ENCODE measurements at regions not wholly inside any gene's neighbourhood (a gene's known extent, or its start where the extent isn't known, plus 50 kb on each side); places are given as distances from the start of the nearest gene placed in this dataset.

- Mint-ChIP-seq H3K27me3 (no peaks in the 10 kb centered on the region), H3K9me3 (ENCODE audit: insufficient read depth) (no peaks in the 10 kb centered on the region), H3K27ac (no peak overlapping the region), H3K4me1 (no peaks in the 10 kb centered on the region), H3K4me3 (no peak overlapping the region)
- intact Hi-C loops (cut with micrococcal nuclease) = no loop called here
- ChIA-PET CTCF (no interaction called here), POLR2A (no interaction called here)
- H3K27ac ChIP-seq (ENCODE audit: low read length in 2 of 2) = no peak overlapping the region
- peaks cover 0 to 11% (median 2%) of the 10 kb centered on the region in 3 donors for H3K9me3 ChIP-seq (ENCODE audit: control extremely low read depth in 1 of 3, control insufficient read depth in 2 of 3, insufficient read depth in 1 of 3, low read length in 2 of 3)
- WGBS (ENCODE audit: insufficient coverage) = 100% methylated on average over 2 of the region's 3 CpGs
- H4K20me1 ChIP-seq (ENCODE audit: control insufficient read depth, insufficient read depth, low read length, poor library complexity, severe bottlenecking) = no peaks in the 10 kb centered on the region
- TF ChIP-seq EZH2 (IDR thresholded peaks at IDR 0.05; ENCODE audit: borderline replicate concordance, insufficient read depth, low read depth, low read length, poor library complexity, severe bottlenecking) (no peak), CTCF (IDR thresholded peaks at IDR 0.05) (no peak)
- no peak overlapping the region for H3K9ac ChIP-seq (ENCODE audit: low read length)
- no peak overlapping the region for H3K4me2 ChIP-seq (replicated peaks; ENCODE audit: low read depth, low read length, poor library complexity, severe bottlenecking)
- no peaks in the 10 kb centered on the region for H3K36me3 ChIP-seq (replicated peaks in 1 of 2; ENCODE audit: control extremely low read depth in 1 of 2, control insufficient read depth in 1 of 2, extremely low read depth in 1 of 2, insufficient read depth in 2 of 2, low read length in 1 of 2)
- H2AFZ ChIP-seq (ENCODE audit: insufficient read depth, low read depth, low read length, poor library complexity, severe bottlenecking) = no peak overlapping the region
- H3K4me3 ChIP-seq (ENCODE audit: control extremely low read depth in 1 of 5, extremely low read depth in 1 of 5, insufficient read depth in 1 of 5, low read depth in 2 of 5, low read length in 4 of 5) = no peak overlapping the region
- no peaks in the 10 kb centered on the region for H3K79me2 ChIP-seq (ENCODE audit: control insufficient read depth, insufficient read depth, low read length)
- no peaks in the 10 kb centered on the region for H3K27me3 ChIP-seq (replicated peaks in 1 of 4; ENCODE audit: control extremely low read depth in 1 of 4, control insufficient read depth in 3 of 4, insufficient read depth in 4 of 4, low read length in 3 of 4)
- no peaks in the 10 kb centered on the region for H3K4me1 ChIP-seq (ENCODE audit: control insufficient read depth in 2 of 2, insufficient read depth in 2 of 2, low read length in 2 of 2)
- DNase-seq (no peak), ATAC-seq (ENCODE audit: low read depth) (no peak)
Observed at GRCh38 chr1:234864116-234864515, 254.1 kb upstream of the IRF2BP2 start.

- H3K4me1 Mint-ChIP-seq = no peaks in the 10 kb centered on the region
- no peak overlapping the region for H3K4me2 ChIP-seq (replicated peaks; ENCODE audit: low read depth, low read length, poor library complexity, severe bottlenecking)
- no peak for TF ChIP-seq EZH2 (IDR thresholded peaks at IDR 0.05; ENCODE audit: borderline replicate concordance, insufficient read depth, low read depth, low read length, poor library complexity, severe bottlenecking)
- TF ChIP-seq CTCF (IDR thresholded peaks at IDR 0.05) = no peak
- H3K36me3 ChIP-seq (replicated peaks in 1 of 2; ENCODE audit: control extremely low read depth in 1 of 2, control insufficient read depth in 1 of 2, extremely low read depth in 1 of 2, insufficient read depth in 2 of 2, low read length in 1 of 2) = no peaks in the 10 kb centered on the region
- H3K4me3 Mint-ChIP-seq = no peak overlapping the region
- intact Hi-C loops (cut with micrococcal nuclease) = no loop called here
- no peak for ATAC-seq (ENCODE audit: low read depth)
- no peak for DNase-seq
- no peaks in the 10 kb centered on the region for H4K20me1 ChIP-seq (ENCODE audit: control insufficient read depth, insufficient read depth, low read length, poor library complexity, severe bottlenecking)
- H3K27me3 Mint-ChIP-seq = no peaks in the 10 kb centered on the region
- ChIA-PET POLR2A (no interaction called here), CTCF (interaction anchor here (0.8 kb wide), 1 partner anchor 364 kb away, joined by 3 read pairs; no protein-coding TSS in a partner anchor)
- no peaks in the 10 kb centered on the region for H3K9me3 Mint-ChIP-seq (ENCODE audit: insufficient read depth)
- no peak overlapping the region for H3K27ac Mint-ChIP-seq
- no peaks in the 10 kb centered on the region for H3K79me2 ChIP-seq (ENCODE audit: control insufficient read depth, insufficient read depth, low read length)
- no peaks in the 10 kb centered on the region for H3K4me1 ChIP-seq (ENCODE audit: control insufficient read depth in 2 of 2, insufficient read depth in 2 of 2, low read length in 2 of 2)
- no peaks in the 10 kb centered on the region for H3K27me3 ChIP-seq (replicated peaks in 1 of 4; ENCODE audit: control extremely low read depth in 1 of 4, control insufficient read depth in 3 of 4, insufficient read depth in 4 of 4, low read length in 3 of 4)
- peaks cover 0 to 11% (median 2%) of the 10 kb centered on the region in 3 donors for H3K9me3 ChIP-seq (ENCODE audit: control extremely low read depth in 1 of 3, control insufficient read depth in 2 of 3, insufficient read depth in 1 of 3, low read length in 2 of 3)
- H3K27ac ChIP-seq (ENCODE audit: low read length in 2 of 2) = no peak overlapping the region
- no peak overlapping the region for H3K4me3 ChIP-seq (ENCODE audit: control extremely low read depth in 1 of 5, extremely low read depth in 1 of 5, insufficient read depth in 1 of 5, low read depth in 2 of 5, low read length in 4 of 5)
- 94% methylated on average over 5 of the region's 6 CpGs for WGBS (ENCODE audit: insufficient coverage)
- H3K9ac ChIP-seq (ENCODE audit: low read length) = no peak overlapping the region
- H2AFZ ChIP-seq (ENCODE audit: insufficient read depth, low read depth, low read length, poor library complexity, severe bottlenecking) = no peak overlapping the region
Observed at GRCh38 chr1:234863551-234863971, 253.6 kb upstream of the IRF2BP2 start.
